GM18907 (cell line): ENCODE measurements at regions not wholly inside any gene's neighbourhood (a gene's known extent, or its start where the extent isn't known, plus 50 kb on each side); places are given as distances from the start of the nearest gene placed in this dataset.

Experiments
- ATAC-seq: cut with Tn5 transposase; IDR thresholded peaks from one replicate; pipeline ENCODE4 v1.9.1; 2021; ENCODE audit warnings: mild to moderate bottlenecking, moderate library complexity; ENCODE audit not compliant: unreplicated experiment

GRCh38 chr22:48554893-48555572 is 1272.6 kb downstream of the BRD1 start:
- ATAC-seq, result no peak

GRCh38 chr22:48553694-48554308 is 1273.9 kb downstream of the BRD1 start:
- ATAC-seq, result no peak

GRCh38 chr22:48553119-48553518 is 1274.6 kb downstream of the BRD1 start:
- no peak for ATAC-seq

GRCh38 chr22:48551716-48552268 is 1275.9 kb downstream of the BRD1 start:
- ATAC-seq, result no peak

GRCh38 chr22:48551061-48551460 is 1276.6 kb downstream of the BRD1 start:
- ATAC-seq, result no peak

- no peak for ATAC-seq
These were observed 1279.3 kb downstream of the BRD1 start for GRCh38 chr22:48548391-48548790.

- ATAC-seq, result no peak
These were observed 1279.7 kb downstream of the BRD1 start for GRCh38 chr22:48547971-48548370.

- ATAC-seq, result no peak
These were observed 1280.8 kb downstream of the BRD1 start for GRCh38 chr22:48546653-48547424.

GRCh38 chr22:48545987-48546386 is 1281.7 kb downstream of the BRD1 start:
- ATAC-seq, result no peak

- no peak for ATAC-seq
These were observed 1286.1 kb downstream of the BRD1 start for GRCh38 chr22:48541401-48542098.

- no peak for ATAC-seq
These were observed 1288.4 kb downstream of the BRD1 start for GRCh38 chr22:48539261-48539660.

- no peak for ATAC-seq
These were observed 1289.3 kb downstream of the BRD1 start for GRCh38 chr22:48538291-48538820.

- ATAC-seq, result no peak
These were observed 1290.4 kb downstream of the BRD1 start for GRCh38 chr22:48537343-48537680.

- no peak for ATAC-seq
These were observed 1290.9 kb downstream of the BRD1 start for GRCh38 chr22:48536541-48537342.

GRCh38 chr22:48535868-48536540 is 1291.7 kb downstream of the BRD1 start:
- no peak for ATAC-seq

GRCh38 chr22:48534395-48534958 is 1293.2 kb downstream of the BRD1 start:
- no peak for ATAC-seq

GRCh38 chr22:48532986-48533385 is 1294.7 kb downstream of the BRD1 start:
- no peak for ATAC-seq

GRCh38 chr22:48531761-48532435 is 1295.8 kb downstream of the BRD1 start:
- ATAC-seq, result no peak

- ATAC-seq, result no peak
These were observed 1296.6 kb downstream of the BRD1 start for GRCh38 chr22:48531108-48531507.
